ENCODE measurements at regions not wholly inside any gene's neighbourhood (a gene's known extent, or its start where the extent isn't known, plus 50 kb on each side); places are given as distances from the start of the nearest gene placed in this dataset.

- Histone ChIP-seq H3K4ac (ENCODE audit: low read depth, low read length) (no peak overlapping the region), H4K20me1 (ENCODE audit: insufficient read depth, low read length) (no peaks in the 10 kb centered on the region), H3K9me1 (ENCODE audit: insufficient read depth, low read length) (no peaks in the 10 kb centered on the region), H3K4me3 (ENCODE audit: insufficient read depth, low read depth, low read length) (no peak overlapping the region), H3K56ac (ENCODE audit: extremely low read depth, insufficient read depth, low read length) (no peak overlapping the region), H3K36me3 (ENCODE audit: control insufficient read depth, insufficient read depth, low read length) (no peaks in the 10 kb centered on the region), H2BK15ac (ENCODE audit: low read depth, low read length) (no peak overlapping the region), H2BK5ac (ENCODE audit: low read depth, low read length, poor library complexity, severe bottlenecking) (no peak overlapping the region), H2BK120ac (ENCODE audit: low read depth, low read length) (no peak overlapping the region), H2BK20ac (ENCODE audit: low read depth, low read length) (no peak overlapping the region), H4K8ac (ENCODE audit: low read depth in 2 of 2, low read length in 2 of 2) (no peak overlapping the region), H3K4me2 (ENCODE audit: low read depth, low read length) (no peak overlapping the region), H3K79me1 (ENCODE audit: low read depth in 1 of 2, low read length in 2 of 2) (no peaks in the 10 kb centered on the region), H3K4me1 (ENCODE audit: control insufficient read depth, insufficient read depth, low read length) (no peaks in the 10 kb centered on the region), H3K9ac (ENCODE audit: low read depth, low read length) (no peak overlapping the region), H3K14ac (replicated peaks; ENCODE audit: low read depth, low read length) (no peak overlapping the region), H3K9me3 (ENCODE audit: control insufficient read depth, insufficient read depth, low read length) (no peaks in the 10 kb centered on the region), H3K23ac (ENCODE audit: low read depth, low read length) (no peak overlapping the region), H2AK9ac (replicated peaks; ENCODE audit: low read depth, low read length, poor library complexity) (no peak overlapping the region), H2AFZ (replicated peaks; ENCODE audit: low read length, poor library complexity) (no peak overlapping the region), H2AK5ac (ENCODE audit: low read depth, low read length) (no peak overlapping the region), H4K91ac (ENCODE audit: insufficient read depth, low read depth, low read length) (no peak overlapping the region), H3K27ac (ENCODE audit: insufficient read depth, low read length) (no peak overlapping the region), H4K5ac (ENCODE audit: low read depth, low read length) (no peak overlapping the region), H3K18ac (ENCODE audit: low read depth, low read length) (no peak overlapping the region), H3K27me3 (ENCODE audit: control insufficient read depth, insufficient read depth, low read length) (peaks cover 44% of the 10 kb centered on the region)
- ATAC-seq (ENCODE audit: low read depth), result no peak
- intact Hi-C loops (cut with micrococcal nuclease) (loop anchor here (5.0 to 10.0 kb wide), 3 partner anchors 241 to 592 kb away; no protein-coding TSS in a partner anchor), in situ Hi-C loops (cut with MboI; ENCODE audit: low sequenced_read_pairs) (loop anchor here (10.0 to 25.0 kb wide), 3 partner anchors 432 to 824 kb away; no protein-coding TSS in a partner anchor), dilution Hi-C loops (cut with HindIII; ENCODE audit: low sequenced_read_pairs, unreplicated experiment) (no loop called here)
- TF ChIP-seq CHD1 (IDR thresholded peaks at IDR 0.05; ENCODE audit: low read depth, low read length), result no peak
- TF ChIP-seq SMC3 (IDR thresholded peaks at IDR 0.05; ENCODE audit: low read depth, low read length), result no peak
- no TSS peak for BruUV-seq (replicated peaks)
- ChIA-PET CTCF (interaction anchor here (1.4 kb wide), 1 partner anchor 50 kb away, joined by 3 read pairs; no protein-coding TSS in a partner anchor), POLR2A (ENCODE audit: unreplicated experiment) (no interaction called here)
- DNase-seq, result no peak
- WGBS, 2 experiments (ENCODE audit: extremely low coverage in 2 of 2, insufficient read length in 1 of 2), result no CpG with 5 or more reads among the region's 1 CpG
Observed at GRCh38 chr11:19313140-19313539, 72.4 kb upstream of the E2F8 start.
